ENCODE measurements at regions not wholly inside any gene's neighbourhood (a gene's known extent, or its start where the extent isn't known, plus 50 kb on each side); places are given as distances from the start of the nearest gene placed in this dataset.

GRCh38 chr3:104553121-104553520, 813.6 kb upstream of the ALCAM start:
- TF ChIP-seq POLR2A (IDR thresholded peaks at IDR 0.05; ENCODE audit: low read depth): no peak
- no peak for TF ChIP-seq EP300 (IDR thresholded peaks at IDR 0.05)
- TF ChIP-seq POLR2AphosphoS5 (IDR thresholded peaks at IDR 0.05): no peak
